Upper lobe of right lung (tissue), 1 donor: ENCODE measurements at regions not wholly inside any gene's neighbourhood (a gene's known extent, or its start where the extent isn't known, plus 50 kb on each side); places are given as distances from the start of the nearest gene placed in this dataset.

Experiments used
- ATAC-seq: fragments of 200-7000 bp; cut with Tn5 transposase; one replicate; pipeline ENCODE4 v1.9.1; 2020; ENCODE audit warnings: mild to moderate bottlenecking, moderate library complexity
- DNase-seq: peaks from one replicate; pipeline ENCODE4 v3.0.0-alpha.2; 2020
- H3K27ac ChIP-seq: fragments of 200-600 bp; one replicate; pipeline ENCODE4 v1.8.0; 2022
- H3K27me3 ChIP-seq: fragments of 200-600 bp; one replicate; pipeline ENCODE4 v1.8.0; 2022; ENCODE audit warnings: mild to moderate bottlenecking
- H3K36me3 ChIP-seq: fragments of 200-600 bp; one replicate; pipeline ENCODE4 v1.8.0; 2022
- H3K4me1 ChIP-seq: fragments of 200-600 bp; one replicate; pipeline ENCODE4 v1.8.0; 2022
- H3K4me3 ChIP-seq: fragments of 200-600 bp; one replicate; pipeline ENCODE4 v1.8.0; 2022; ENCODE audit warnings: mild to moderate bottlenecking
- H3K9me3 ChIP-seq: fragments of 200-600 bp; one replicate; pipeline ENCODE4 v1.8.0; 2022
- CTCF ChIP-seq: fragments of 200-600 bp; IDR thresholded peaks from one replicate; pipeline ENCODE4 v1.8.0; 2022; ENCODE audit warnings: antibody characterized with exemption
- intact Hi-C: fragments of 100-400 bp; cut with DNase I; formaldehyde crosslinking; loops from one replicate; pipeline ENCODE4 v1.11.0; 2022
- donor health status: DM: no; HTN: yes; CAD: no; lungs with severe emphysema.

DNA sequence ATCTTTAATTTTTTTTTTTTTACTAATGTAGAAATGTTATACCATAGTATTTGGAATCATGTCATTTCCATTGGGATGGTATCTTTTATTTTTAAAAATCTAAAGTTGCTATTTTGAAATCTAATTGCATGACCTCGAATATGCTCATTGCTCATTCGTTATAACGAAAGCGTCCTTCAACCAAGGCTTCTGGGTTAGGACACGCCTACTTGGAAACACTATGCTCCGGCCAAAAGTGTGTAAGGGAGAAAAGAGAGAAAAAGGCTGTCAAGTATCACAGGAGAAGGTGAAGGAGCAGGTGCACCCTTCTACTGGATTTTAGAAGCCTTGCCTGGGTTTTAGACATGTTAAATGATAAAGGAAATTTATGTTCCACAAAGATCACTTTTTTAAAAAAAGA, 465.9 kb upstream of the ID2 start:
- no peak for TF ChIP-seq CTCF
- no peak overlapping the region for H3K27ac ChIP-seq
- DNase-seq, result no peak
- H3K4me3 ChIP-seq, result no peak overlapping the region
- no peaks in the 10 kb centered on the region for H3K4me1 ChIP-seq
- no peaks in the 10 kb centered on the region for H3K36me3 ChIP-seq
- no peaks in the 10 kb centered on the region for H3K27me3 ChIP-seq
- no peak for ATAC-seq
- intact Hi-C loops, result no loop called here
- no peaks in the 10 kb centered on the region for H3K9me3 ChIP-seq

DNA sequence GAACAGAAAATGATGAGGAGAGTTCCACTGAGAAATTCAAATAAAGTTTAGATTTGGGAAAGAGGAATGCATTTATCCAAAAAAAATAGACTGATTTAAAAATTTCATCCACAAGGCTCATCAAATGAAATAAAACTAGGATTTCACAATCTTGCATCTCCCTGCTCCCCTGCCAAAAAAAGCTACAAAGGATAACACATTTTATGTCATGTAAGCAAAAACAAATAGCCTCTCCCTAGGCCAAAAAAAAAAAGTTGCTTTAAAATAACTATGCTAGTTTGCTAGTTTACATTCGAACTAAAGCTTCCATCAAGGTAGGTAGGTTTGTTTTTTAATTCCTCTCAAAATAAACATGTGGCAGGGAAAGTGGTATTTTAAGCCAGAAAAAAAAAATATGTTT, 465.5 kb upstream of the ID2 start:
- no peaks in the 10 kb centered on the region for H3K36me3 ChIP-seq
- no peaks in the 10 kb centered on the region for H3K9me3 ChIP-seq
- H3K4me3 ChIP-seq, result no peak overlapping the region
- no peak overlapping the region for H3K27ac ChIP-seq
- H3K4me1 ChIP-seq, result no peaks in the 10 kb centered on the region
- no peak for TF ChIP-seq CTCF
- intact Hi-C loops, result no loop called here
- no peak for DNase-seq
- H3K27me3 ChIP-seq, result no peaks in the 10 kb centered on the region
- ATAC-seq, result no peak

DNA sequence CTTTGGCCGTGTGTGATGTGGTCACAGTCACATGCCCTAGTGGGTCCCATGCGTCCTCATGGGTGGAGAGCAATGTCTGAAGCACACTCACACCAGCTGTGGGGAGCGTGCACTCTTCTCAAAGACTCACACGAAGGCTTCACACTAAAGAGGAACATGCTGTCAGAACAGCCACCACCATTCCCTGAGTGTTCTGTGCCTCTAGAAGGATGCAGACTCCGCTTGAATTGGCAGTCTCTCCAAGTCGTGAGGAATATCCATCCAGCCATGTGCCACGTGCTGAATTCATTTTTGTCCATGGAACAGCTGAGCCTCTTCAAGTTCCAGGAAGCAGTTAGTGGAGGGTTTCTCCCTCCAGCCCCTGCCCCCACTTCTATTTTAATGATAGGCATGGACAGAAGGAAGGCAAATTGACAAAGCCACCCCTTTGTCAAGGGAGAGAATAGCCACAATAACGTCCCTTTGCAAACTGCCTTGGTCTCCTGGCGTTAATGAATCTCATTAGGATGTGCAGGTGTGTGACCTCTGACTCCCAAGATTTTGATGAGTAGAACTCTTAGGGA, 464.3 kb upstream of the ID2 start:
- H3K4me3 ChIP-seq, result no peak overlapping the region
- ATAC-seq, result no peak
- no peaks in the 10 kb centered on the region for H3K4me1 ChIP-seq
- TF ChIP-seq CTCF, result no peak
- intact Hi-C loops, result no loop called here
- no peaks in the 10 kb centered on the region for H3K27me3 ChIP-seq
- no peaks in the 10 kb centered on the region for H3K36me3 ChIP-seq
- H3K27ac ChIP-seq, result no peak overlapping the region
- DNase-seq, result no peak
- H3K9me3 ChIP-seq, result no peaks in the 10 kb centered on the region

DNA sequence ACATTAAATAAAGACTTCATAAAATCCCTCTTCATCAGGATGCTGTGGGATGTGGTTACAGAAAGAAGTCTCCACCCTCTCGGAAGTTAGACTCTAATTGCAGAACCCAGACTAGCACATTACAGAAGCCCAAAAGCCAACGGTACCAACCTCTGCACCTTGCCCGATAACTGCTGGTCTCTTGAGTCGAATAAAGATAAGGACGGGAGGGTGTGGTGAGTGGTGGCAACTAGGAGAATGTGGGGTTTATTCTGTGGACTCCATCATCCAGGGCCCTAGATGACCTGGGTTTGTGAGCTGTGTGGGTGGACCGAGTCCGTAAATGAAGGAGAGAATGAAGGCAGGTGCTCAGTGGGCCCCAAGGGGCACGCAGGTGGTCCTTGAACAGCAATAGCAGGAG, 462.8 kb upstream of the ID2 start:
- ATAC-seq (no peak), DNase-seq (no peak)
- TF ChIP-seq CTCF, result no peak
- Histone ChIP-seq H3K27me3 (no peaks in the 10 kb centered on the region), H3K4me1 (no peaks in the 10 kb centered on the region), H3K27ac (no peak overlapping the region), H3K9me3 (no peaks in the 10 kb centered on the region), H3K36me3 (no peaks in the 10 kb centered on the region), H3K4me3 (no peak overlapping the region)
- intact Hi-C loops, result no loop called here

GRCh38 chr2:8219631-8220355, 462.1 kb upstream of the ID2 start:
- no peak overlapping the region for H3K27ac ChIP-seq
- H3K4me1 ChIP-seq, result no peaks in the 10 kb centered on the region
- intact Hi-C loops, result no loop called here
- H3K27me3 ChIP-seq, result no peaks in the 10 kb centered on the region
- no peaks in the 10 kb centered on the region for H3K36me3 ChIP-seq
- TF ChIP-seq CTCF, result no peak
- no peak overlapping the region for H3K4me3 ChIP-seq
- no peak for DNase-seq
- no peak for ATAC-seq
- no peaks in the 10 kb centered on the region for H3K9me3 ChIP-seq
